NK-92 treated with Interleukin-12 subunit alpha and Interleukin-12 subunit beta, amount 100 ng/mL, for 24 hours (cell line): ENCODE measurements at regions not wholly inside any gene's neighbourhood (a gene's known extent, or its start where the extent isn't known, plus 50 kb on each side); places are given as distances from the start of the nearest gene placed in this dataset.

Experiments used
- DNase-seq: peaks from one replicate; lab custom pipeline; 2025; lab: John Stamatoyannopoulos, UW

DNA sequence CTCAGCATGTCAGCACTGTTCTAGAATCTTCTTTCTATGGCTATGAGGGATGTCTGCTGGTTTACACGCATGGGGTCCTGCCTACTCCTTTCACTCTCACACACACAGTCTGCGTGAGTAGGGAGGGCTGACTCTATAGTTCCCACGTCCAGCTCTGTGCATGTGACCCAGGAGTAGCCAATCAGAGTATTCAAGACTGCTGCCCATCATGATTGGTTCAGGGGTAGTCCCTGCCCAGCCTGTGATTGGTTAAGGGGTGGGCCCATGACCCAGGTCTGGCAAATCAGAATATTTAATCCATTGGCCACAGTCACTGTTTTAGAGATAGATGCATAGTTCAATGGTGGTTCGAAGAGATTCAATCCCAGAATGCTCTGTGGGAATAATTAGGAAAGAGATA is 151.3 kb upstream of the IRX3 start:
- DNase-seq: no peak

DNA sequence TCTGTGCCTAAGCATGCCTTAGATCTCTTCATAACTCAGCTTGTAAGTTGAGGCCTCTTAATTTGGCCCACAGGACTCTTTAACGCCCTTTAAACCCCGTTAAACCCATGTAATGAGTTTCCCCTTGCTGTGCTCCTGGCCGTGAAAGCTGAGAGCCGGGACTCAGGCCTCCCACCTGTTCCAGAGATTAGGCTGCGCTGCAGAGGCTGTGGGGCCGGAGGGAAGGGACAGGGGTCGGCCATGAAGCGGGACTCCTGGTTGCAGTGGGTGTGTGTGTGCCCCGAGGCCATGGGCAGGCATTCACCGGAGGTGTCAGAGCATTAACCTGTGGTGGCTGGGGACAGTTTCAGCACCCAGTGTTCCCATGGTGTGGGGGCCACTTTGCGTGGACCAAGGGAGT is 150.8 kb upstream of the IRX3 start:
- DNase-seq: no peak

DNA sequence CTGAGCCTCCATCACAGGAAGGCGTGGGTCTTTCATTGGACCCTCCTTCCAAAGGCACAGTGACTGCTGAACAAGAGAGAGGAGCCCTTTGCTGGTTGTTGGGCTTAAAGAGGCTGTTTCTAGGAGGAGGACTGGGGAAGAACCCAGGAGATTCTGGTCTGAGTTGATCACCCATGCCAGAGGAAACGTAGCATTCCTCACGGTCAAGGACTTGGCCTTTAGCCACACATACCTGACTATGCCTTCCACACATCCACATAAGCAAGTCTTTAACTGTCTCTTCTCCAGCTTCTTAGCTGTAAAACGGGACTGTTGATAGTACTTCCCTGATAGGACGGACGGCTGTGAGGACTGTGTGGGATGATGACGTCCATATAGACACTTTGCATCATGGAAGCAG is 149.8 kb upstream of the IRX3 start:
- DNase-seq: no peak

DNA sequence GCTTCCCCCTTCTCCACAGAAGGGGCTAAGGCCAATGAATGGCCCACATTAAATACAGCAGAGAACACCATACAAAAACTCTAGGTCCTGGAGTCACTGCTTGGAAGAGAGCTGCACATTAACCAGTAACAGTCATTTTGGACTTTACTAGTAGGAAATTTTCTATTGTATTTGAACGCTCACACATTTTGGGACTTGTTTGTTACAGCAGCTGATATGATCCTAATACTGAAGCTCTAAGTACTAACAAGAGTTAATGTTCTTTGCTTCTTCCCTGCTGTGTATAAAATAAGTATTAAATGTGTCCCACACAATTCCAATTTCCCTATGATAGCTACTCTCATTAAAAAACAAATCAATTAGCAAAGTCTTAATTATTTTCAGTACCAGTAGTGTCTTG is 148.3 kb upstream of the IRX3 start:
- no peak for DNase-seq

DNA sequence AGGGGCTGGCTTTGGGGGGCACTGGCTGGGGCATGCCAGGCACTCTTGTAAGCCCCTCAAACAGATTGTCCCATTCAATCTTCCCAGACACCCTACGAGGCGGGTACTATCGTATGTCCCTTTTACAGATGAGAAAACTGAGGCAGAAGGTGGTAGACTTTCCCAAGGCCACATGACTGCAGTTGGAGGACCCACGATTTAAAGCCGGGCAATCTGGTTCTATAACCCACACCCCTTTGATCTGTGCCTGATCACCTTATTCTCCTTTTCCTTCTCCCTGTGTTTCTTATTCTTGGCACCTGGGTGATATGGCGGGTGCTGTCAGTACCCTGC is 146.3 kb upstream of the IRX3 start:
- no peak for DNase-seq

DNA sequence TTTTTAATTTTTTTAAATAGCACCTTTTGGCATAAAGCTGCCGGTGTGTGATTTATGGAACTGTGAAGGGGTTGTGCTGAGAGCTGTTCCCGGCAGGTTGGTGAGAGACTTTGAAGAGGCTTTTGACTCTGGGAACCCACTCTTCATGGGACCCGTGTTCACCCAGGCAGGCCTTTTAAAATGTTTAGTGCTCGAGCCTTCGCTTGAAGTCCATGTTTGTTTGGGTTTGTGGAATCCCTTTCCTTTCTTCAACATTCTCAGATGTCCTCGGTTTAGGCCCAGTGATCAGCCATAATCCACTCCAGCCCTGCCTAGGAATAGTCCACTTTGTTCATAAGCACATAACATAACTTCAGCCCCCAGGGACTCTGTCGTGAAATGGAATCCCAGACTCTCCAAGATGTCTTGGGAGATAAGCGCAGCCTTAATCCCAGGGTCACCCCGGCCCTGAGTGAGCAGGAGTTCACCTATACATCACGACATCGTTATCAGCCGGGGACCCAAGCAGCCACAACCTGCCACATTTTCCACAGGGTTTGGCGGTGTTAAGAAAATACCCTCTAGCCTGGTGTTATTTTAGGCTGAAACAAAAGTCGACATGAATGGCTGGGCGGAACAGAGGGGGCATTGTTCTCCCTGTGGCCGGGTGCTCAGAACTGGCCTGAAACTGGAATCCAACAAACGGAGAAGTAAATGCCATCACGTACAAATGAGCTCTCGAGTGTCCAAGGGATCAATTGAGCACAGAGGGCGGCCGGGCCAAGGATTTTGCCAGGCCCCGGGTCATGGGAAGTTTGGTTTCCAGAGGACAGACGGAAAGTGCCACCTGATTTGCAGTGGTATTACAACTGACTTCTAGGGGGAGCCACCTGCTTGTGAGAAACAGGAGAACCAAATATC is 145.7 kb upstream of the IRX3 start:
- DNase-seq: no peak

DNA sequence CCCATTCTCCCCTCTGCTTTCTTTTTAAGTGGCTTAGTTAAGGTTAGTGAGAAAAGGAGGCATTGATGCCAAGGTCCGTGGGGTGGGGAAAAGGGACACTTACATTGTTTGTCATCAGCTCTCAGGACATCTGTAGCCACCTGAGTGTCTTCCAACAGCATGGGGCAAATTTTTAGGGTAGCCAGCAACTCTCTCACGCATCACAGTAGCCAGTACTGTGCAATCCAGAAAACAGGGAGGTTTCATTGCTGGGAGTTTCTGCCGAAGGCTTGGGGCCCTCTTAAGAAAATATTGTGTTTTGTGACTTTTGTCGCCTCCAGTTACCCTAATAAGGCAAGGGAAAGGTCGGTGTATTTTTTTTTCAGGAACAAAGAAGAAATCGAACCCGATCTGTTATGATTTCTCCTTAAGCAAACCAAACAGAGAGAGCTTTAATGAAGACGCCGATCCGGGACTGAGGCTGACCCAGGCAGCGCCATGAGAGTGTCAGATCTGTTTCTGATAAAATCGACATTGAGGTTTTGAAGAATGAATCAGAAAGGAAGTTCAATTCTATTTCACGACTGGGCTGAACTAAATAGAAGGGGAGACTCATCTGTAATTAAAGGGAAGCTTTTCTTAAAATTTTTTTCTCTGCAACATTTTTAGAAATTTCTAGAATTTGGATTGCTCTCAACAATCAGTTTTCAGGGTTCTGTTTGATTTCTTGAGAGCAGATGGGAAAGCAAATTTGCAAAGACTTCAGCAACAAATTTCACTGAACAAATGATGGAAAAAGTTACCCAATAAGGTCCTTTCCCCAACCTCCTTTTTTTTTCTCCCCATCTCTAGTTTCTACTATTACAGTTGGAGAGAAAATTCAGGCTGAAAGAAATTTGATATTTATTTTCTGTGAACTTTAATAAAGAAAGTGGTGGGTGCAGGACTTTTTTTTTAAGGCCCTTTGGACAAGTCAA is 144.7 kb upstream of the IRX3 start:
- DNase-seq: no peak

DNA sequence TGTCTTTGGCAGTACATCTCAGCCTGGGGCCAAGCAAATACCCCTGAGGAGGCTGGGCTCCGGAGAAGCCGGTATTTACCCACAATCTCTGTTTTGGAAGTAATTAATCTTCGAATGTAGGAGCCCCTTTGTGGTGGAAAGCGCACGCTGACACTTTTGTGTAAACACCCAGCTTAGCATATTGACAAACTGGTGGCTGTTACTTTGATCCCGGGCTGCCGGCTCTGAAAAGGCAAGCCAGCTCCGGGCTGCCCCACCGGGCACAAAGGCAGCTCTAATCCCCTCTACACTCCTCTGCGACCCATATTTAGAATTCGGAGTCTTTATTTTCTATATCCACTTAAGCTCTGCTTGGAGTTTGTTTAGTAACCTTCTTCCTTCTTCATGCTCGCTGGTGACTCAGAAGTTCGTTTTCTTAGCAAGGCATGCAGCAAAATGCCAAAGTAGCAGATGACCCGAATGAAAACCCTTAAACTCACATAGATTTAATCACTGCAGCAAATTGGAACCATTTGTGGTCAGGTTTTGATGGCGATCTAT is 144.0 kb upstream of the IRX3 start:
- DNase-seq: no peak

DNA sequence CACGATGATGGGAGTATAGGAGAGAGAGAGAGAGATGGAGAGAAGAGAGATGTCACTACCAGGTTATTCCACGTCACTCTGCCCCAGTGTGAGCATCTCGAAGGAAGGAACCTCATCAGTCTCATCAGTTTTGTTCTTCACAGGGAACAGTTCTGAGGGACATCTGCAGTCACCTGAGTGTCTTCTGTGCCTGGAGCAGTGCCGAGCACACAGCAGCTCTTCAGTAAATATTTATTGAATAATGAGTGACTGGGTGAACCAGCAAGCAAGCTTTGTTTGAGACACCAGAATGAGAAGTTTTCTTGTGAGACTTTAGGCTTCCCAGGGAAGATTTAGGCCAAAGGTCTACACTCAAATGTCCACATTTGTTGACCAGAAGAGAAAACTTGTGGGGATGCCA is 142.4 kb upstream of the IRX3 start:
- no peak for DNase-seq

DNA sequence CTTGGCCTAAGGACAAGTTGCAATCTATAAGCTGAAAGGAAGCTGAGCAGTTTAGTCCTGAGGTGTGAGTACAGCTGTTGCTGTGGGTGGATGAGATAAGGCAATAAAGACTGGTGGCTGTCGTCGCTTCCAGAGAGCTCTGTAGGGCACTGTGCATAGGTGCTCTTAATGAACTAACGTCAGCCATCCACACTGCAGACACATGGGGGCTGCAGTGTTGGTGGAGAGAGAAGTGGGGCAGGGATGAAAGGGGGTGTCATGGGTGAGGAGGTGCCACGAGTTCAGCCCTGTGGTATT is 139.9 kb upstream of the IRX3 start:
- DNase-seq: no peak

DNA sequence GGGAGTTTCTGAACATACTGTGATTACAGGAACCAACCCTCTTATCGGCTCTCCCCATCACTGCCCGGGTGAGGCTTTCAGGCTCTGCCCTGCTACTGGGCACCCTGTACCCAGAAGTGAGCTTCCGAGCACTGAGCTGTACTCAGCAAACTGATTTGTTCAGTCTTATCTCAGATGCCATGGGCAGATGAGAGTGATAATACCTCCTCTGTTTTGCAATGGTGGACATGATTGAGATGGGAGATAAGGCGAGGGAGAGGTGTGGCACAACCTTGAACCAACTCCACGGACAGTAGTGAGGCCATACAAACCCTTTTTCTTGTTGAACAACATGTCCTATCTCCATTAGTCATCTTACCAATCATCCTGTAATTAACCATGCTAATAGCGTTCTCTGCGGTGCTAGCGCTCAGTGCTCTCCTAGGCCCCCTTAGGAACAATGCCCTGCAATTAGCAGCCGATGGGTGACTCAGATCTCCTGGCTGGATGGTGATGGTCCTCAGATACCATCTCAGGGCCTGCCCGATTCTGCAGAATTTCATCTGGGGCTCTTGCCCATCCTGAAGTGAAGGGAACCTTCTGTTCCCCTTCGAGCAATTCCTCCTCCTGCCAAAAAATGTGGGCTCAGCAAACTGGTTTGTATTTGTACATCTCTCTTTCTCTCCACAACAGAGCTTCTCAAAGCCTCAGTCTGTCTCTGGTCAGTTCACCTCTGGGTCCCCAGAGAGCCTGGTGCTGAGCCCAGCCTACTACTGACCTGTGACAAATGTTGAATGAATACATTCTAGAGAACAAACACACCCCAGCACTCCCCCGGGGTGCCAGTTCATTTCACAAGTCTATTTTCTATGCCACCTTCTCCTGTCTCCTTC is 139.3 kb upstream of the IRX3 start:
- no peak for DNase-seq

DNA sequence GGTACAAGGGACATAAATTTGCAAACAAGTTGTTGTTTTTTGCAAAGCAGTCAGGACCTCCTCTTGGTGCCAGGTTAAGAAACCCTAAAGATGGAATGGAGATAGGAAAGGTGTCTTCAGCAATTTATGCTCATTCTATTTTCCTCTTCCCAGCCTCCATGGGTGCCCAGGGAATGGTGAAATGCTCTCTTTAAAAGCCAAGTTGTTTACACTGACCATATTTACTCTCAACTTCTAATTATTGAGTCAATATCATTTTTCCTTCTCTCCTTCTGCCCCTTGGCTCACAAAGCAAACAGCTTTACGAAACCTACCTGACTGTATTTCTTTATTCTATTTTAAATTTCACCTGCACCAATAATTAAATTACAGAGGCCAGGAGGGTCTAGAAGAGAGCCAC is 138.5 kb upstream of the IRX3 start:
- no peak for DNase-seq

DNA sequence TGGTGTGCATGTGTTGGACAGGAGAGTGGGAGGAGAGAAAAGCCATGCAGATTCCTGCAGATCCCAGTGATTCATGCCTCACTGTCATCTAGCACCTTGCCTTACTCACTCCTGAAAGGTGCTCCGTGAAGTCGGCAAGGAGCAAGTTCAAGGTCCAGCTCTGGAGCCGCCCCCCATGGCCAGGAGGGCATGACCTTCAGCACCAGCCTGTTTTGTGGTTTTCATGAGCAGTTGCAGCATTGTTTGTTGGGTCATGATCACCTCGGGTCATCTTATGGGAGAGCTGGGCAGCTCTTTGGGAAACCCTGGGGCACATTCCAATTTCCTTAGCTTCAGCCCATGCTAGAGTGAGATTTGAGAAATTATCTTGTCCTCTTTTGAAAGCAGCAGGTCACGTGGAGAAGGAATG is 137.5 kb upstream of the IRX3 start:
- DNase-seq: no peak

DNA sequence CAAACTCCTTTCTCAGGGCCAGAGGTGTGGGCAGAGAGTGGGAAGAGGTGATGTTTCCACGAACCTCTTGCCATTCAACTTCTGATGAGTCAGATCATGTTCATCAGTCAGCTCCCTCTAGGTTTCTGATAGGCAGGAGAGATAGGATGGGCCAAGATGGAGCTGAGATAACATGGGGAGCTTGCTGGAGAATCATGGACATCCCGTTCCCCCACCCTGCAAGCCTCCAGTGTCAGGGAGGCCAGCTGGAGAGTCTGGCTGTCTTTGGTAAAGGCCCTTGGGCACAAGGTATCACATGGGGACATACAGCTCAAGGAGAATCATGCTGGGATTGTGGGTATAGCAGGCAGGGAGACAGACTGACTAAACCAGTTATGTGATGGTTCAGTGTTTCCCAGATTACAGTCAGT is 136.0 kb upstream of the IRX3 start:
- DNase-seq: peak; percentile 40

DNA sequence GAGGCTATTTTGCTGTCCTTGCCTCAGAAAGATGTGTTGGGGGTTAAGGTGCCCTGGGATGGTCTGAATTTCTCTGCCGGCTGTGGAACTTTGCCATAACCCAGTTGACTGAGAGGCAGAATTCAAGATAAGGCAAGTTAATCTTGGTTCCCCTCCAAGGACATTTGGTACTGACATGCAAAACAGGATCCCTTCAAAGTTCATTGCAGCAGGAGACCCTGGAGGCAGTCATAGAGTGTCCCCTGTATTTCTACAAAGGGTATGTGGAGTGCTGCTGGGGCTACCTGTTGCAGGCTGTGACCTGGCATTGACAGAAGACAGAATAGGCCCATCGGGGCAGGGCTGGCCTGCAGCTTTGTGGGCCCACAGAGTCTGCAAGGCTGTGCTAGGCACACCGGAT is 135.6 kb upstream of the IRX3 start:
- no peak for DNase-seq

DNA sequence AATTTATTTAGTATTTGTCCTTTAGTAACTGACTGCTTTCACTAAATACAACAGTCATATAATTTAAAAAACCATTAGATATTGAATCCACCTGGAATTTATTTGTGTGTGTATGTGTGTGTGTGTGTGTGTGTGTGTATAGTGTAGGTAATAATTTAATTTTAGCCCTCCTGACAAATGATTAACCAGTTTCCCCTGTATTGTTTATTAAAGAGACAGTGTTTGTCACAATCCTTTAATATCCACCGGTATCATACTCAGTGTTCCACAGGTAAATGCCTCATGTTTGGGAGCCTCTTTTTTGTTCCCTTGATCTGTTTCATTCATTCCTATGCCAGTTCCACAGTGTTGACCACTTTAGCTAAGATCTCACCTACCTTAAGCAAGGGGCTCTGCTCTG is 134.6 kb upstream of the IRX3 start:
- no peak for DNase-seq

DNA sequence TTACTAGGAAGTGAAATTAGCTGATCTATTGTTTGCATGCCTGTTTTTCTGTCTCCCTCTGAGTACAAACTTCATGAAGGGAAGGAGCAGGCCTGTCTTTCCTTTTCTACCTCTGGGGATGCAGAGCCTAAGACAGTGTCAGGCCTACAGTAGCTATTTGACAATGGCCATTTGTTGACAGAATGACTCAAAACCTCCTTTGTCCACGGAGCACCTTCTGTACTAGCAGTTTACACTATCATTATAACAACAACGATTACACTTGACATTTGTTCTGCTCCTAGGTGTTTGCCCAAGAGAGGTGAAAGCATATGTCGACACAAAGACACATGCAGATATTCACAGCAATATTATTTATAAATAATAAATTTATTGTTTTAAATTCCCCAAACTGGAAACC is 132.3 kb upstream of the IRX3 start:
- no peak for DNase-seq

DNA sequence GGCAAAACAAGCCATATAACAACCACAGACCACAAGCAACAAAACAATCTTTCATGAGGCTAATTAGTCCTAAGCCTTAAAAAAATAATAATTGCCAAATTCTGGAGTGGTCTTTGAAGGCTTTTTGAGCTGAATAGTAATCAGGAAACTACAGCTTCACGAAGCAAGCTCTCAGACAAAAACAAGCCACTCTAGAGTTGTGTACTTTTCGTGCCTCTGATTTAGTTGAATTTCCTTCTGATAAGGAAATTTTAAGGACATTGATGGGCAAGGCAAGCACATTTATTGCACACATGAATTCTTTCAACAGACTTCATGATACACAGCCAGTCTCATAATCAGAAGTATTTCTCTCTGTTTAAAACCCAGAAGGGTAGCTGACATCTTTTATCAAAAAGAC is 130.8 kb upstream of the IRX3 start:
- no peak for DNase-seq

DNA sequence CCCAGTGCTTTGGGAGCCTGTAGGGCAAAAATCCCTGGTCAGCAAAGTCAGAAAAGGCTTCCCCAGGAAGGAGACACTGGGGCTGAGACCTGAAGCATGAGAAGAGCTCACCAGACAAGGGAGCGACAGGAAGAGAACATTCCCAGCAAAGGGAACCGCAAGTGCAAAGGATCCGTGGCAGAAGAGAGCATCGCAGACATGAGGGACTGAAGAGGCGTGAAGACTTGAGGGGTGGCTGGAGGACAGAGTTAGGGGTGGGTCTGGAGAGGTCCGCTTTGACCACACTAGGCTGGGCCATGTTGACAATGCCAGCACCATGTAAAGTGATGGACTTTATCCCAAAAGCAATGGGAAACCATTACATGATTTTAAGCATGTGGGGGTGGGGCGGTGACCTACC is 128.1 kb upstream of the IRX3 start:
- DNase-seq: no peak

DNA sequence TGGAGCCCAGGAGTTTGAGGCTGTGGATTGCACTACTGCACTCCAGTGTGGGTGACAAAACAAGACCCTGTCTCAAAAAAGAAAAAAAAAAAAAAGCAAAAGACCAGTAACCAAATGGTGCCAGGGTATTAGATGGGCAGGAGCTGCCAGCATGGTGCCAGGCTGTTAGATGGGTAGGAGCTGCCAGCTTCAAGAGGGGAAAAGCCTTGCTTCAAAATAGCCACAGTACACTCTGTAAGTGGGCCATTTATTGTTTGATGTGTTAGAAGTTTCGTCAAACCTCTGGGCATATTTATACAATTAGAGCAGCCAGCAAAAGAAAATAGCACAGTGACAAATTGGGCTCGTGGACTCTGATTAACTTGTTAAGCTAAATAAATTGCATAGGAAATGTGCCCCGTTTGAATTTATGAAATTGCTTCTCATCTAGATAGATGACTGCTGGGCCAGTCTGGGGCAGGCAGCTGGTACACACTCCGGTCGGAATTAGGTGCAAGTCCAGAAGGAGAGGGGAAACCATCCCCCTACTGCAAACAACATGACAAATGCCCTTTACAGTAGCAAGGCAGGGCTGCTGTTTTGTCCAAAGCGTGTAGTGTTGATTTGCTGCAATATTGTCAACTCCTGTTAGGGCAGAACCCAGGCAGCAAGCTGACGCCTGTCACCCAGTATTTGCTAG is 126.3 kb upstream of the IRX3 start:
- DNase-seq: no peak

DNA sequence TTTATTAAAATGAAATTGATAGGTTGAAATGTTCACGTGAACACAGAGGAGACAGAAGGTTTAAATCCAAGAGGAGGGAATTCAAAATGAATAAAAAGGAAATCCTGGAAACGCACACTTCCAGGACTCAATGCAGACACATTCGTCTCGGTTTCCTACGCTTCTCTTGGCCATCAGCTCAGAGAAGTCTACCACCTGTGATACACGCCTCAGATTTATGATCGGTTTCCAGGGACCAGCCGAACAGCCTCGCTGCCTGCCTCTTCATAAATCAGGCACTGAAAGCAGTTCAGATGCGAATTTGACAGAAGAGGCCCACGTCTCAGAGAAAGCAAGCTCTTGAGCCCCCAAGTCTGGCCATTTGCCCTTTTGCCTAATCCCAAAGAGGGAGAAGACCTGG is 125.5 kb upstream of the IRX3 start:
- no peak for DNase-seq

DNA sequence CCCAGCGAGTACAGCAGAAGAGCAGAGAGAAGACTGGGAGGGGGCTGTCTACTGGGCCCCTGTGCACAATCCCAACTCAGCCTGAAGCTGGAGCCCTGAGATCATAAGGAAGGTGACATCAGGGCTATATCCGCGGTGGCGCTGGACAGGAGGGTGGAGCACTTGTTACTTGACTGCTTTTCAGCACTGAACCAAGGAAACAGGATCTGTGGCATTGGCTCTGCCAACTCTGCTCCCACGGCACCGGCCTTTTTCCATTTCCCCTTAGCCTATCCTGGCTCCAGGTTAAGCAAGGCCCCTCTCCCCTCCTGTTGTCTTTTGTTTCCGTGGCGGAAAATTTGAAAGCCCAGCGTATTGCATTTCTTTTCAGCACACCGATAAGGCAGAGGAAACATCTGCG is 125.0 kb upstream of the IRX3 start:
- DNase-seq: no peak
